Activated CD4-positive, alpha-beta T cell treated with anti-CD3 and anti-CD28 coated beads for 48 hours (primary cell): ENCODE measurements at regions not wholly inside any gene's neighbourhood (a gene's known extent, or its start where the extent isn't known, plus 50 kb on each side); places are given as distances from the start of the nearest gene placed in this dataset.
"Not testable (repeated sequence)": the region's sequence is repeated elsewhere in the genome, so short reads cannot be mapped to it uniquely, and the experiment has no call there.

Experiments used
- DNase-seq: peaks from one replicate; pipeline ENCODE4 v3.0.0-alpha.2; 2020

GRCh38 chr3:87792534-87793336, 266.1 kb downstream of the CGGBP1 start, which contains the start of gene HTR1F:
TSS of gene HTR1F (plus strand) at chr3:87792706.
- DNase-seq = peak; percentile 7

- no peak for DNase-seq
Observed at GRCh38 chr3:87792198-87792533, 266.6 kb downstream of the CGGBP1 start.

DNA sequence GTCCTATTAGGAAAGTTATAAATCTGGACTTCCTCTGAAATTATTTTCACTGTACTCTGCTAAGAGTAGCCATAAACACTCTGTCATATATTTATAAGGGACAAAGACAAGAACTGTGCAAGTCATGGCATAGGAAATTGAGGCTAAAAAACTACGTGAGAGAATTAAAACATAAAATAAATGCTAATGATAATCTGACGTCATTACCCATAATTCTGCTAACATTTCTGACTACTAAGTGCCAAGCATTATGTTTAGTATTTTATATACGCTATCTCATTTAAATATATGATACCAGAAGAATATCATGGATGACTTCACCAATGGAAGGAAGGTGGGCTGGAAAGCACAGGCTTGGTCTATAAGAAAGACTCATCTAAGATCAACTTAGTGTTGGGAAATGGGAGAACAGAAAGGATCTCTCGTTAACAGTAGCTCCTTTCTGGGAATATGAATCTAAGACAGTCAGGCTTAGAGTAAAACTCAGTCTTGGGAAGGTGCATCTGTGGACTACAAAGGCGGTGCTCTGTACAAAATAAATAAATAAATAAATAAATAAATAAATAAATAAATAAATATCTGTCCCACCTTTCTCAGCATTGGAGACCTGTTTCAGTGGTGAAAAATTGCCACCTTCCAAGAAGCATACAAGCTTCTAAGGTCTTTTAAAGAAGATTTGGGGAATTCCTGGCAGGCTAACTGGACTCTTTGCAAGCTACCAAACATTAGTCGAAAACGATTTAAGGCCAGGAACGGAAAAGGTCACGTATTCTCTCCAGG, 267.4 kb downstream of the CGGBP1 start:
- no peak for DNase-seq

DNA sequence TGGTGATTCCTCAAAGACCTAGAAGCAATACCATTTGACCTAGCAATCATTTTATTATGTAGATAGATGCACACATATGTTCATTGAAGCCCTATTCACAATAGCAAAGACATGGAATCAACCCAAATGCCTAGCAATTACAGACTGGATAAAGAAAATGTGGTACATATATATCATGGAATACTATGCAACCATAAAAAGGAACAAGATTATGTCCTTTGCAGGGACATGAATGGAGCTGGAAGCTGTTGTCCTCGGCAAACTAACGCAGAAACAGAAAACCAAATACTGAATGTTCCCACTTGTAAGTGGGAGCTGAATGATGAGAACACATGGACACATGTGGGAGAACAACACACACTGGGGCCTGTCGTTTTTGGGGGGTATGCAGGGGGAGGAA, 269.8 kb downstream of the CGGBP1 start:
- not testable (repeated sequence) for DNase-seq

DNA sequence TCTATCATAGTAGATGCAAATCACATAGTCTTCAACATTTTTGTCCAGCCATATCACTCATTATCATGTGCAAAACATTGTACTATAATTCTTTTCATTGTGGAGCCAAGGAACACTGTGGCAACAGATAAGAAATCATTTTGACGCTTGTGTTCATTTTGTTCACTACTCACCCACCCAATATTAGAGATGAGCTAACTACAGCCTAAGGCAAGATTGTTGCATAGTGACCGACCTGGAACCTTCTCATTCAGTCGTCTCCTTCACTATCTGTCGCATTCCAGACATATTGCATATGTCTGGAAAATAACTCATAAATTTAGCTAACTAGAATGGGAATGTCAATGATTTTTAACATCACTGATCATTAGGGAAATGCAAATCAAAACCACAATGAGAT, 270.3 kb downstream of the CGGBP1 start:
- DNase-seq = no peak

GRCh38 chr3:87780811-87781210, 278.0 kb downstream of the CGGBP1 start:
- DNase-seq = no peak

- DNase-seq = no peak
Observed at GRCh38 chr3:87778876-87779275, 279.9 kb downstream of the CGGBP1 start.

DNA sequence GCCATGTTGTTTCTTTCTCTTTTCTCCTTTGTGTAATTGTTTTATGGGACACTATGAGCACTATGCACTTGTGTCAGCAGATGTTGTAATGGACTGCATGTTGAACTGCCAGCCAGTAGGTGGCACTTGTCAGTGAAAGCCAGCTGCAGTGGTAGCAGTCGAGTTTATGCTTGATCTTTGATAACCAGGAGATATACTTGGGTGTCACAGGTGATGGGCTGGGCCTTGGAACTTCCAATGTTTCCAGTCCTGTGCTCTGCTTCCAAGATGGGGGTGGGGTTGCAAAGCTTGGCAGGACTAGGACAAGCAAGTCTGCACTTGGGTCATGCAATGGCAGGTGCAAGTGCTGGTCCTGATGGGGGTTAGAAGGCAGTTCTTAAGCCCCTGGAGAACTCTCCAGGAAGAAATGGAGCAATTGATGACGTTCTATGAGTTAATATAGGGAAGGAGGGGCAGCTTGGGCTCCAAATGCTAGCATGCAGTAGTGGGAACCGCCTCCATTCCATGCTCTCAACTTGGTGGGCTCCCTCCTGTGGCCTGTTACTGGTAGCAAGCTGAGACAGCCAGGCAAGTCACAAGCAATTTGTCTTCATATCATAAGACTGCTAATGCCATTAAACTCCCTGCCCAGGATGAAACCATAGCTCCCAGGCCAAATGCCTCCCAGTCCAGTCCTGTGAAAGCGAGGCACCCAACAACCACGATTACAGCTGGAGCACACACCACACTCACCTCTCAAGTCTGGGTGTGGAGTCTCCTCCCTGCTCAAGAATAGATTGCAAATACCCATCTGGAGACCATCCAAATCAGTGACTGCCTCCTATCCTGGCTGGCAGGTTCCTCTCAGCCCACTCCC, 287.2 kb downstream of the CGGBP1 start:
- peak; percentile 47 for DNase-seq

- no peak for DNase-seq
Observed at GRCh38 chr3:87766721-87767120, 292.1 kb downstream of the CGGBP1 start.

- DNase-seq = no peak
Observed at GRCh38 chr3:87765256-87765655, 293.5 kb downstream of the CGGBP1 start.

DNA sequence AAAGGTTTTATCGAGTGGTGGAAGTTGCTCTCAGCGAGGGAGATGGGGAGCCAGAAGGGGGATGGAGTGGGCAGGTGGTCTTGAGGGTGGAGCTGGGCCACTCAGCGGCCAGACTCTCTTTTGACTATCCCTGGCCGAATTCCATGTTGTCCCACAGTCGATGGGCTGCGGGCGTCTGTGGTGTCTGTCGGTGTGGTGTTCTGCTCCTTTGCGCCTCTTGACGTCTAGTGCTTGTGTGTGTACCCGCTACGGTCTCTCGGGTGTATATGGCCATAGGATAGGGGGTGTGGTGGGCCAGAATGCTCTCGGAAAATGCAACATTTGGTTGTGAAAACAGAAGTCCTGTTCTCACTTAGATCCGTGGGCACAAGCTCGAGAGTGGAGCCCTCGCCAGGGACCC, 297.0 kb downstream of the CGGBP1 start:
- no peak for DNase-seq

- DNase-seq = no peak
Observed at GRCh38 chr3:87761341-87761740, 297.5 kb downstream of the CGGBP1 start.

- DNase-seq = no peak
Observed at GRCh38 chr3:87756616-87757015, 302.2 kb downstream of the CGGBP1 start.

- no peak for DNase-seq
Observed at GRCh38 chr3:87755852-87756251, 303.0 kb downstream of the CGGBP1 start.

- no peak for DNase-seq
Observed at GRCh38 chr3:87742250-87742649, 316.6 kb downstream of the CGGBP1 start.

DNA sequence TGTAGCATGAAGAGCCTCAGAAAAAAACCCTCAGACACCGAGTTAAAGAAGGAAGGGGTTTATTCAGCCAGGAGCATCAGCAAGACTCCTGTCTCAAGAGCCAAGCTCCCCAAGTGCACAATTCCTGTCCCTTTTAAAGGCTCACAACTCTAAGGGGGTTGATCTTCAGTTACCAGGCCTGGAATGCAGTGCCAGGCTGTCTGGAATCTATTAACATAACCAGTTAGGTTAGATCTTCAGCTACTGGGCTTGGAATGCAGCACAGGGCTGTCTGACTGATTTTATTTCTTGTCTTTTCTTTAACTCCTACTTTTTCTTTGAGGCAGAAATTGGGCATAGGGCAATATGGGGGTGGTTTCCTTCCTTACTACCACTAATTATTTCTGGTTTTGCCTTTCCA, 317.9 kb downstream of the CGGBP1 start:
- DNase-seq = not testable (repeated sequence)

DNA sequence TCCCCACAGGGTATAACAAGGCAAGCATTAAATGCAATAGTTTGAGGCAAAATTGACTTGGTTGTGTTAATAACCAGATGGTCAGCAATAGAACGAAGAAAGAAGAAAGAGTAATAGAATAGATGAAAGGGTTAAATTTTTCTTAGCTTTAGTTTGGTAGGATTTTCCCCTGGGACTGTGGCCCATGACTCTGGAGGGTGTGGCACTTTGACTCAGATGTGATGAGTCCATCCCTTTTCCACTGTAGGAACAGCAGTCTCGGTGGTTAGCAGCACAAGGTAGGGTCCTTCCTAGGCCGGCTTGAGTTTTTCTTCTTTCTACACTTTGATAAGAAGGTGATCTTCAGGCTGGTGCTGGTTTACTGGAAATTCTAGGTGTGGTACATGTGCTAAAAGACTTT, 321.0 kb downstream of the CGGBP1 start:
- DNase-seq = not testable (repeated sequence)

DNA sequence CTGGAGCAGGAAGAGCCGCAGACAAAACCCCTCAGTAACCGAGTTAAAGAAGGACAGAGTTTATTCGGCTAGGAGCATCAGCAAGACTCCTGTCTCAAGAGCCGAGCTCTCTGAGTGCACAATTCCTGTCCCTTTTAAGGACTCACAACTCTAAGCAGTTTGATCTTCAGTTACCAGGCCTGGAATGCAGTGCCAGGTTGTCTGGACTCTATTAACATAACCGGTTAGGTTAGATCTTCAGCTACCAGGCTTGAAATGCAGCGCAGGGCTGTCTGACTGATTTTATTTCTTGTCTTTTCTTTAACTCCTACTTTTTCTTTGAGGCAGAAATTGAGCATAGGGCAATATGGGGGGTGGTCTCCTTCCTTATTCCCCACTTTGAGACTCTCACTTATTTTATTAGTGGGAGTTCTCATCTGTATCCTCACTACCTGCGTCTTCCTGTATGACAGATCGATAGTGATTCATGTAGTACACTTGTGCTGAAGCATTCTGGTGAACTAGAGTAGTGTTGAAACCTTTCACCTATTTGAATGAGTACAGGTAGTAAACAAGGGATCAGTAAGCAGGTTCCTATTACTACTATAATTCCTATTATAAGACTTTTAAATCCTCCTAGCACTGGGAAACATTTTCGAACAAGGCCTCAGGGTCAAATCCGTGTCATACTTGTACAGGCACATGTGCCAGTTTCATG, 325.0 kb downstream of the CGGBP1 start:
- DNase-seq = no peak

DNA sequence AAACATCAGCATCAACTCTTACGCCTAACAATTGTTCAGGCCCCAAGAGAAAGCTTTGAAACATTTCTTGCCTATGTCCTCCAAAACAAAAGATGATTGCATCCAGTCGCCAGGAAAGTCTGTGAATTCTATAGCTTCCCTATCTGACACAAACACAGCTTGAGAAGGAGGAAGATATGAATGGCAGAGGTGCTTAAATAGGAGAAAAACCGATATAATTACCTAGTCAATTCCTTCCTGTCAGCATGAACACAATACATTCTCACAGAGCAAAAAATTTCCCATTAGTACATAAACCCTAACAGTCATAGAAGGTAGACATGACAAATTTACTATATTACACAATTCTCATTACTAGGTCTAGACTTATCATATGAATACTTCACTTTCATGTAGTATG, 326.5 kb downstream of the CGGBP1 start:
- no peak for DNase-seq

GRCh38 chr3:87727783-87728182, 331.0 kb downstream of the CGGBP1 start:
- no peak for DNase-seq

DNA sequence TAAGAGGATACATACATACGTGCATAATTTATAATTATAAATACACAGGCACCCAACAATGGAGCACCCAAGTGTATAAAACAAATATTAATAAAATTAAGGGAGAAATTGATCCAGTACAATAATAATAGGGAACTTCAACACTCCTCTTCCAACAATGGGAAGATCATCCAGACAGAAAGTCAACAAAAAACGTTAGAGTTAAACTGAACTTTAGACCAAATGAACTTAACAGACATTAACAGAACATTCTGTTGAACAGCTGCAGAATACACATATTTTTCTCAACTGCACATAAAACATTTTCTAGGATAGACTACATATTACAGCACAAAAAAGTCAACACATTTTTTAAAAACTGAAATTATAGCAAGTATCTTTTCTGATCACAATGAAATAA, 339.7 kb downstream of the CGGBP1 start:
- DNase-seq = no peak

GRCh38 chr3:87710511-87710910, 348.3 kb downstream of the CGGBP1 start:
- DNase-seq = no peak

- no peak for DNase-seq
Observed at GRCh38 chr3:87710028-87710427, 348.8 kb downstream of the CGGBP1 start.
